HepG2 (cell line): ENCODE measurements at regions not wholly inside any gene's neighbourhood (a gene's known extent, or its start where the extent isn't known, plus 50 kb on each side); places are given as distances from the start of the nearest gene placed in this dataset.

ENCODE experiments used
- ATAC-seq: fragments of 200-7000 bp; cut with Tn5 transposase; 3 replicates; pipeline ENCODE4 v1.9.1; 2020; ENCODE audit warnings: mild to moderate bottlenecking, moderate library complexity
- BruUV-seq: library from RNA; stranded (reverse); fragments of 400-500 nt; replicated peaks from 2 replicates; lab custom pipeline; 2021; lab: Mats Ljungman, UMichigan
- CTCF ChIA-PET: fragments of 300-600 bp; formaldehyde crosslinking; extraction: SDS; loops from one replicate; lab custom pipeline; 2021; ENCODE audit warnings: low total read pairs, inconsistent platforms, low intra/inter-chr PET ratio; lab: Yijun Ruan, JAX
- POLR2A ChIA-PET: fragments of 350-600 bp; sonication (Branson Sonifier 250); formaldehyde crosslinking; loops from one replicate; lab custom pipeline; 2020; ENCODE audit warnings: antibody characterized with exemption, inconsistent platforms; lab: Yijun Ruan, JAX
- DNase-seq: peaks from one replicate; pipeline ENCODE4 v3.0.0-alpha.2; 2015; ENCODE audit warnings: low spot score
- FAIRE-seq: peaks from 3 replicates; lab custom pipeline; 2011; peaks lifted over from hg19 to GRCh38; lab: Jason Lieb, UNC
- H2AFZ ChIP-seq: one replicate; pipeline ENCODE4 v1.6.1; 2011; ENCODE audit warnings: low read length, inconsistent platforms
- H3K27ac ChIP-seq: fragments of 300-600 bp; 3 replicates; pipeline ENCODE4 v1.8.0; 2011; ENCODE audit warnings: mixed run types, mild to moderate bottlenecking, mixed read lengths, low read length, inconsistent platforms; ENCODE audit not compliant: insufficient read depth; ENCODE audit errors: extremely low read length
- H3K27me3 ChIP-seq, 2 experiments: fragments of 200-600 bp in 1 of 2; 2 replicates in 1 of 2; 3 replicates in 1 of 2; pipeline versions ENCODE4 v1.6.0 to v1.8.0; 2011; ENCODE audit warnings: low read length in 2 of 2, mild to moderate bottlenecking in 2 of 2, moderate library complexity in 2 of 2, inconsistent platforms in 1 of 2; ENCODE audit not compliant: insufficient read depth in 2 of 2, control insufficient read depth in 1 of 2
- H3K36me3 ChIP-seq, 2 experiments: fragments of 200-600 bp in 1 of 2; replicated peaks in 1 of 2; 2 replicates in 1 of 2; 3 replicates in 1 of 2; pipeline versions ENCODE4 v1.5.1 to v1.8.0; 2011; ENCODE audit warnings: low read length in 2 of 2, inconsistent platforms in 1 of 2; ENCODE audit not compliant: insufficient read depth in 2 of 2, control insufficient read depth in 1 of 2
- H3K4me1 ChIP-seq: 2 replicates; pipeline ENCODE4 v1.5.1; 2012; ENCODE audit warnings: low read length, inconsistent platforms; ENCODE audit not compliant: insufficient read depth
- H3K4me2 ChIP-seq: 2 replicates; pipeline ENCODE4 v1.6.0; 2011; ENCODE audit warnings: low read depth, low read length, inconsistent platforms
- H3K4me3 ChIP-seq, 3 experiments: fragments of 200-600 bp in 1 of 3; sonication (generic), shearing (Covaris generic) in 1 of 3; replicated peaks in 1 of 3; 2 replicates each; pipeline ENCODE4 v1.5.1; 2011 to 2016; ENCODE audit warnings: low read length in 3 of 3, inconsistent platforms in 2 of 3, low read depth in 2 of 3, mild to moderate bottlenecking in 2 of 3, control low read depth in 1 of 3, mixed read lengths in 1 of 3; ENCODE audit not compliant: insufficient read depth in 1 of 3
- H3K79me2 ChIP-seq: one replicate; pipeline ENCODE4 v1.6.1; 2011; ENCODE audit warnings: low read length, inconsistent platforms; ENCODE audit not compliant: insufficient read depth
- H3K9ac ChIP-seq: 2 replicates; pipeline ENCODE4 v1.6.0; 2011; ENCODE audit warnings: mild to moderate bottlenecking, low read depth, low read length, inconsistent platforms; ENCODE audit not compliant: insufficient read depth
- H3K9me3 ChIP-seq: 2 replicates; pipeline ENCODE4 v1.5.1; 2012; ENCODE audit warnings: mild to moderate bottlenecking, low read length
- H4K20me1 ChIP-seq: 2 replicates; pipeline ENCODE4 v1.6.0; 2011; ENCODE audit warnings: inconsistent platforms, mild to moderate bottlenecking, low read length, moderate library complexity; ENCODE audit not compliant: insufficient read depth
- GTF3A ChIP-seq: sonication (generic); formaldehyde crosslinking; conservative IDR thresholded peaks from 2 replicates; pipeline ENCODE4 v1.4.0; 2020; ENCODE audit warnings: mild to moderate bottlenecking, missing genetic modification reagents
- ISX ChIP-seq: sonication (generic); formaldehyde crosslinking; conservative IDR thresholded peaks from 2 replicates; pipeline ENCODE4 v1.5.0; 2020; ENCODE audit warnings: missing genetic modification reagents
- JUND ChIP-seq: sonication (generic); formaldehyde crosslinking; IDR thresholded peaks from 2 replicates; pipeline ENCODE4 v1.8.0; 2022; ENCODE audit warnings: mild to moderate bottlenecking, missing genetic modification reagents
- MAFG ChIP-seq: sonication (generic); formaldehyde crosslinking; IDR thresholded peaks from 2 replicates; pipeline ENCODE4 v1.5.1; 2020; ENCODE audit warnings: mild to moderate bottlenecking, missing genetic modification reagents
- NFKB2 ChIP-seq: sonication (generic); formaldehyde crosslinking; IDR thresholded peaks from 2 replicates; pipeline ENCODE4 v1.4.0; 2020; ENCODE audit warnings: missing genetic modification reagents, borderline replicate concordance
- NFYB ChIP-seq: sonication (generic); formaldehyde crosslinking; IDR thresholded peaks from 2 replicates; pipeline ENCODE4 v1.4.0; 2020; ENCODE audit warnings: missing genetic modification reagents
- SALL1 ChIP-seq: sonication (generic); formaldehyde crosslinking; IDR thresholded peaks from 2 replicates; pipeline ENCODE4 v1.8.0; 2022; ENCODE audit warnings: mild to moderate bottlenecking, missing genetic modification reagents
- SSRP1 ChIP-seq: IDR thresholded peaks from 2 replicates; pipeline ENCODE4 v1.6.1; 2016; ENCODE audit warnings: control low read depth
- TGIF2 ChIP-seq: IDR thresholded peaks from 2 replicates; pipeline ENCODE4 v1.6.1; 2016; ENCODE audit warnings: control low read depth, missing compliant biosample characterization
- ZNF24 ChIP-seq: fragments of 450-650 bp; IDR thresholded peaks from 2 replicates; pipeline ENCODE4 v1.6.1; 2017; ENCODE audit warnings: antibody characterized with exemption, mild to moderate bottlenecking
- ZNF354B ChIP-seq: sonication (generic); formaldehyde crosslinking; IDR thresholded peaks from 2 replicates; pipeline ENCODE4 v1.8.0; 2022; ENCODE audit warnings: mild to moderate bottlenecking, missing genetic modification reagents
- ZNF644 ChIP-seq: IDR thresholded peaks from 2 replicates; pipeline ENCODE4 v1.6.1; 2016; ENCODE audit warnings: low read depth
- ZNF841 ChIP-seq: sonication (generic); formaldehyde crosslinking; IDR thresholded peaks from 2 replicates; pipeline ENCODE4 v1.8.1; 2023; ENCODE audit warnings: missing genetic modification reagents, borderline replicate concordance
- WGBS: methylation state at CpG from one replicate; pipeline ENCODE4 v1.1.6; 2017; ENCODE audit warnings: low lambda C conversion rate; 5-methylcytosine and 5-hydroxymethylcytosine counted together
- in situ Hi-C: cut with HindIII; loops from 2 replicates; pipeline ENCODE4 v1.10.0; 2017; ENCODE audit warnings: low pct_unique_long_range_greater_than_20kb; ENCODE audit not compliant: extremely low pct_ligation_motif_present
- intact Hi-C: fragments of 100-400 bp; cut with micrococcal nuclease; formaldehyde crosslinking; loops from one replicate; pipeline ENCODE4 v1.10.0; 2022; ENCODE audit not compliant: unreplicated experiment
- TF ChIP-seq, protein P1 (sequence below): sonication (generic); formaldehyde crosslinking; IDR thresholded peaks from 2 replicates; pipeline ENCODE4 v1.5.0; 2020; ENCODE audit warnings: missing genetic modification reagents
- TF ChIP-seq, protein P2 (sequence below): sonication (generic); formaldehyde crosslinking; IDR thresholded peaks from 2 replicates; pipeline ENCODE4 v1.8.0; 2022; ENCODE audit warnings: mild to moderate bottlenecking, missing genetic modification reagents, borderline replicate concordance
- TF ChIP-seq, protein P3 (sequence below): sonication (generic); formaldehyde crosslinking; IDR thresholded peaks from 2 replicates; pipeline ENCODE4 v1.5.1; 2020; ENCODE audit warnings: missing genetic modification reagents, mild to moderate bottlenecking, borderline replicate concordance
- TF ChIP-seq, protein P4 (sequence below): sonication (generic); formaldehyde crosslinking; IDR thresholded peaks from 2 replicates; pipeline ENCODE4 v1.5.0; 2020; ENCODE audit warnings: mild to moderate bottlenecking, missing genetic modification reagents, moderate library complexity

DNA sequence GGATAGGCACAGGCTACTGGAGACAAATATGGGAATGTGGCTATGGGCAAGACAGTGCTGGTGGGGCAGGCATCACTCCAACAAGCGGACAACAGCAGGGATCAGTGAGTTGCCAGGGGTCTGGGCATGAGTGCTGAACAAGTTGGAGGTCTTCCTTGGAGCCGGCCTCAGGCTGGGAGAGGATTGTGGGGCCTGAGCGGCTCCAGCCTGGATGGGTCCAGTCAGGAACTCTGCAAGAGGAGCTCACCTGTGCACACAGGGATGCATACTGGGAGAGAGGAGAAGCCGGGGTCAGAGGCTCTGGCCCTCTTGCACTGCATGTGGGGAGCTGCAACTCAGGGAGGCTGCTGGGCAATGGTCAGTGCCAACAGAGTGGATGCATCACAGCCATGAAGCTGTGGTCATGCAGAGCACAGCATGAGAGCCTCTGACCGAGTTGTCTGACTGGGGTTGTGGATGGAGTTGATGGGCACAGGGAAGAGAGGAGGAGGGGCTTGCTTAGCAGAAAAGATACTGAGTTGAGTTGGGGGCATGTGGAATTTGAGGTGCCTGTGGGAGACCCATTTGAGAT, 204.0 kb upstream of the ZNF32 start (continued):
- TF ChIP-seq, protein P1, sequence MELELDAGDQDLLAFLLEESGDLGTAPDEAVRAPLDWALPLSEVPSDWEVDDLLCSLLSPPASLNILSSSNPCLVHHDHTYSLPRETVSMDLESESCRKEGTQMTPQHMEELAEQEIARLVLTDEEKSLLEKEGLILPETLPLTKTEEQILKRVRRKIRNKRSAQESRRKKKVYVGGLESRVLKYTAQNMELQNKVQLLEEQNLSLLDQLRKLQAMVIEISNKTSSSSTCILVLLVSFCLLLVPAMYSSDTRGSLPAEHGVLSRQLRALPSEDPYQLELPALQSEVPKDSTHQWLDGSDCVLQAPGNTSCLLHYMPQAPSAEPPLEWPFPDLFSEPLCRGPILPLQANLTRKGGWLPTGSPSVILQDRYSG: no peak
- no peak for TF ChIP-seq ISX (CRISPR knock-in tag)
- TF ChIP-seq, protein P2, sequence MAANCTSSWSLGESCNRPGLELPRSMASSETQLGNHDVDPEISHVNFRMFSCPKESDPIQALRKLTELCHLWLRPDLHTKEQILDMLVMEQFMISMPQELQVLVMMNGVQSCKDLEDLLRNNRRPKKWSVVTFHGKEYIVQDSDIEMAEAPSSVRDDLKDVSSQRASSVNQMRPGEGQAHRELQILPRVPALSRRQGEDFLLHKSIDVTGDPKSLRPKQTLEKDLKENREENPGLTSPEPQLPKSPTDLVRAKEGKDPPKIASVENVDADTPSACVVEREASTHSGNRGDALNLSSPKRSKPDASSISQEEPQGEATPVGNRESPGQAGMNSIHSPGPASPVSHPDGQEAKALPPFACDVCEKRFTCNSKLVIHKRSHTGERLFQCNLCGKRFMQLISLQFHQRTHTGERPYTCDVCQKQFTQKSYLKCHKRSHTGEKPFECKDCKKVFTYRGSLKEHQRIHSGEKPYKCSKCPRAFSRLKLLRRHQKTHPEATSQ (CRISPR knock-in tag): no peak
- TF ChIP-seq, protein P3, sequence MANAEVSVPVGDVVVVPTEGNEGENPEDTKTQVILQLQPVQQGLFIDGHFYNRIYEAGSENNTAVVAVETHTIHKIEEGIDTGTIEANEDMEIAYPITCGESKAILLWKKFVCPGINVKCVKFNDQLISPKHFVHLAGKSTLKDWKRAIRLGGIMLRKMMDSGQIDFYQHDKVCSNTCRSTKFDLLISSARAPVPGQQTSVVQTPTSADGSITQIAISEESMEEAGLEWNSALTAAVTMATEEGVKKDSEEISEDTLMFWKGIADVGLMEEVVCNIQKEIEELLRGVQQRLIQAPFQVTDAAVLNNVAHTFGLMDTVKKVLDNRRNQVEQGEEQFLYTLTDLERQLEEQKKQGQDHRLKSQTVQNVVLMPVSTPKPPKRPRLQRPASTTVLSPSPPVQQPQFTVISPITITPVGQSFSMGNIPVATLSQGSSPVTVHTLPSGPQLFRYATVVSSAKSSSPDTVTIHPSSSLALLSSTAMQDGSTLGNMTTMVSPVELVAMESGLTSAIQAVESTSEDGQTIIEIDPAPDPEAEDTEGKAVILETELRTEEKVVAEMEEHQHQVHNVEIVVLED (CRISPR knock-in tag): no peak
- TF ChIP-seq, protein P4, sequence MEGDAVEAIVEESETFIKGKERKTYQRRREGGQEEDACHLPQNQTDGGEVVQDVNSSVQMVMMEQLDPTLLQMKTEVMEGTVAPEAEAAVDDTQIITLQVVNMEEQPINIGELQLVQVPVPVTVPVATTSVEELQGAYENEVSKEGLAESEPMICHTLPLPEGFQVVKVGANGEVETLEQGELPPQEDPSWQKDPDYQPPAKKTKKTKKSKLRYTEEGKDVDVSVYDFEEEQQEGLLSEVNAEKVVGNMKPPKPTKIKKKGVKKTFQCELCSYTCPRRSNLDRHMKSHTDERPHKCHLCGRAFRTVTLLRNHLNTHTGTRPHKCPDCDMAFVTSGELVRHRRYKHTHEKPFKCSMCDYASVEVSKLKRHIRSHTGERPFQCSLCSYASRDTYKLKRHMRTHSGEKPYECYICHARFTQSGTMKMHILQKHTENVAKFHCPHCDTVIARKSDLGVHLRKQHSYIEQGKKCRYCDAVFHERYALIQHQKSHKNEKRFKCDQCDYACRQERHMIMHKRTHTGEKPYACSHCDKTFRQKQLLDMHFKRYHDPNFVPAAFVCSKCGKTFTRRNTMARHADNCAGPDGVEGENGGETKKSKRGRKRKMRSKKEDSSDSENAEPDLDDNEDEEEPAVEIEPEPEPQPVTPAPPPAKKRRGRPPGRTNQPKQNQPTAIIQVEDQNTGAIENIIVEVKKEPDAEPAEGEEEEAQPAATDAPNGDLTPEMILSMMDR (CRISPR knock-in tag): no peak

DNA sequence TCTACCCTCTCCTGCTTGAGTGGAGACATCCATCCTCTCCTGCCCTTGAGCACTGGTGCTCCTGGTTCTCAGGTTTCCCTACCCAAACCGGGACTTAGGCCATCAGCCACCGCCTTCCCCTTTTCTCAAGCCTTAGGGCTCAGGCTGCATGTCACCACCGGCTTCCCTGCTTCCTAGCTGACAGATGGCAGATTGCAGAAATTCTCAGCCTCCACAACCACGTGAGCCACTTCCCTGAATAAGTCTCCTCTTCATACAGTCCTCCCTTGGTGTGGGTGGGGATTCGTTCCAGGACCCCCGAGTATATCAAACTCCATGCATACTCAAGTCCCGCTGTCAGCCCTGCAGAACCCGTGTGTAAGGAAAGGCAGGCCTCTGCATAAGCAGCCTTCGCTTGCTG, 203.5 kb upstream of the ZNF32 start:
- no peak for DNase-seq
- in situ Hi-C loops: no loop called here
- TF ChIP-seq GTF3A (CRISPR knock-in tag) (no peak), TGIF2 (CRISPR knock-in tag) (no peak), ZNF24 (no peak), NFKB2 (CRISPR knock-in tag) (no peak), ZNF841 (CRISPR knock-in tag) (no peak), JUND (no peak), SALL1 (CRISPR knock-in tag) (no peak), SSRP1 (CRISPR knock-in tag) (no peak), ZNF644 (CRISPR knock-in tag) (no peak), MAFG (CRISPR knock-in tag) (no peak), NFYB (CRISPR knock-in tag) (no peak), ZNF354B (no peak)
- TF ChIP-seq, protein P3 (CRISPR knock-in tag): no peak
- Histone ChIP-seq H3K27me3 (peaks cover 0 to 17% of the 10 kb centered on the region in 2 experiments; a peak in 2 of 5 replicates), H2AFZ (no peak overlapping the region), H3K9me3 (no peaks in the 10 kb centered on the region), H4K20me1 (no peaks in the 10 kb centered on the region), H3K9ac (no peak overlapping the region), H3K4me2 (no peak overlapping the region), H3K4me3 (no peak overlapping the region), H3K27ac (no peak overlapping the region), H3K4me1 (peaks cover 11% of the 10 kb centered on the region; the same call in 1 of the 2 replicates), H3K36me3 (no peaks in the 10 kb centered on the region), H3K79me2 (no peaks in the 10 kb centered on the region)
- FAIRE-seq: no peak
- intact Hi-C loops: no loop called here
- no TSS peak for BruUV-seq
- 47% methylated on average over 8 of the region's 9 CpGs for WGBS
- CTCF ChIA-PET: no interaction called here
- POLR2A ChIA-PET: no interaction called here
- no peak for ATAC-seq
